Left lobe of liver (tissue), 2 donors: ENCODE measurements at regions not wholly inside any gene's neighbourhood (a gene's known extent, or its start where the extent isn't known, plus 50 kb on each side); places are given as distances from the start of the nearest gene placed in this dataset.

ENCODE experiments used
- ATAC-seq: fragments of 200-7000 bp; cut with Tn5 transposase; one replicate; pipeline ENCODE4 v1.9.1; 2020; ENCODE audit warnings: mild to moderate bottlenecking, moderate library complexity
- DNase-seq: peaks from one replicate; pipeline ENCODE4 v3.0.0-alpha.2; 2020; ENCODE audit warnings: low spot score
- donor health status: DM: no; HTN: no; CAD: no; lungs with moderate emphysema.
- donor health status: DM: no; HTN: yes; CAD: no.

- ATAC-seq (peak; percentile 66), DNase-seq (no peak)
Observed at GRCh38 chr18:66682855-66683322, 79.0 kb upstream of the CDH19 start.

DNA sequence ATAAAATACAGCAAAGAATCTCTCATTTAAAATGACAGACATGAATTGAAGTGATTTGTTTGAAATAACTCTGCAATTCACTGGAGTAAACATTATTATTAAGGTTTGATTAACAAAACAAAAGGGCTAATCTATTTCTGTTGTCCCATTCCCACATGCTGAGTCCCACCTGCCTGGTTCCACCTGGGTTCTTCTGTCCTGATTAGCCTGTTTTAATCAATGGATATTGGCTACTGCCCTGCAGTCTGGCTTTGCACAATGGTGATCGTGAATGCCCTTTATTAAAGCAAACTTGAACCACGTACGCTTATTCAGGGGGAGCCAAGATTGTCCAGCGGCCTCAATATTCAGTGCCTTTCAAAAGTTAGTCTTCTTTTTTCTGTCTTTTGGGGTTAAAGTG is 72.8 kb upstream of the CDH19 start:
- DNase-seq (no peak), ATAC-seq (no peak)

DNA sequence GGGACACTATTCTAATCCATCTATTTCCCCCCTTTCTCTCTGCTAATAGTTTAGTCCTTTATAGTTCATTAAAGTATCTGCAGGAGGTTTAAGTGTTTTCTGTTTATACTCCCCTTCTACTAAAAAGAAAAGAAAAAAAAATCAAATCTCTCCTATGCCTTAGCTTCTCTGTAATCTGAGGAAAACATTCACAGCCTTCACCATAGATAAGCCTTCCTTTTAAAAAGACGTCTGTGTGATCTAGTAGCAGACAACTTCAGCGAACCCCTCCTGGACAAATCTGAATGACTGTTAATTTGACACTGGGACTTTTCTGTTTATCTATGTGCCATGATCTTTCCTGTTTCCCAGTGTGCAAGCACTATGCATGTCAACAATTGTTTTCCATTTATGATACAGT is 70.4 kb upstream of the CDH19 start:
- no peak for ATAC-seq
- no peak for DNase-seq

GRCh38 chr18:66668706-66669105 is 64.8 kb upstream of the CDH19 start:
- DNase-seq (no peak), ATAC-seq (no peak)

DNA sequence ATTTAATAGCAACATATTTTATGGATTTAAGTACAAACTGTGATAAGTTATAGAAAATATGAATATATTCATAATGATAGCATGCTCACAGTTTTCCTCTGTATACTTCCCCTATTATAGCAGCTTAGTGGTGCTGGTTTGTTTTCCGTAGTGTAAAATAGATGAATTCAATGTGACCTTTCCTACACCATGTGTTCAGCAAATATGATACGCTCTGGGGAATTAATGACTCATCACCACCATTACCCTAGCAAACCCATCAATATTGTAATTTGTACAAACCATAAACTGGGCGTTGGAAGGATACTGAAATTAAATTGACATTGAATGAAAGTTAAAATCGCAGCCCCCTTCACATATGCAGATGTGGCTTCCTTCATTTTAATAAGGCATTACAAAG is 58.7 kb upstream of the CDH19 start:
- DNase-seq (no peak), ATAC-seq (no peak)

- DNase-seq (no peak), ATAC-seq (no peak)
Observed at GRCh38 chr18:66655407-66655806, 51.5 kb upstream of the CDH19 start.
